ENCODE measurements at regions not wholly inside any gene's neighbourhood (a gene's known extent, or its start where the extent isn't known, plus 50 kb on each side); places are given as distances from the start of the nearest gene placed in this dataset.
"Not testable (repeated sequence)": the region's sequence is repeated elsewhere in the genome, so short reads cannot be mapped to it uniquely, and the experiment has no call there.

DNA sequence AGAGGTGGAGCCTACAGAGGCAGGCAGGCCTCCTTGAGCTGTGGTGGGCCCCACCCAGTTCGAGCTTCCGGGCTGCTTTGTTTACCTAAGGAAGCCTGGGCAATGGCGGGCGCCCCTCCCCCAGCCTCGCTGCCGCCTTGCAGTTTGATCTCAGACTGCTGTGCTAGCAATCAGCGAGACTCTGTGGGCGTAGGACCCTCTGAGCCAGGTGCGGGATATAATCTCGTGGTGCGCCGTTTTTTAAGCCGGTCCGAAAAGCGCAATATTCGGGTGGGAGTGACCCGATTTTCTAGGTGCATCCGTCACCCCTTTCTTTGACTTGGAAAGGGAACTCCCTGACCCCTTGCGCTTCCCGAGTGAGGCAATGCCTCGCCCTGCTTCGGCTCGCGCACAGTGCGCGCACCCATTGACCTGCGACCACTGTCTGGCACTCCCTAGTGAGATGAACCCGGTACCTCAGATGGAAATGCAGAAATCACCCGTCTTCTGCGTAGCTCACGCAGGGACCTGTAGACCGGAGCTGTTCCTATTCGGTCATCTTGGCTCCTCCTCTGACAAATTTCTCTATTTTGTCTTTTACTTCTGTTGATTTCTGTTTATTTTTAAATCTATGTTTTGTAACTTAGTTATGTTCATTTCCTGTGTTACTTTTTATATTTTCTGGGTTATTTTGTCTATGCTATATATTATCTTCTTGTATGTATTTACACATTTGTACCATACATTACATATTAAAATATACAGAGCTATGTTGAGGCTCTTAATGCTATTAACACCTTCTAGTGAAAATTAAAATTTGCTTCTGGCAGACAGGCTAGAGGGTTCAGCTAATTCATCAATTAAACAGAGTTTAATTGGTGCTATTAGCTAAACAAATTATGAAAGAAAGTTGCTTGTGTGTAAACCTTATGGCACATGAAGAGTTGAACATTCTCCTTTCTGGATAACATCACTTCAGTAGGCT, 97.3 kb upstream of the CNTNAP2 start:
- dilution Hi-C loops (cut with MboI; ENCODE audit: extremely low pct_ligation_motif_present, low sequenced_read_pairs); H3K9me1 ChIP-seq (replicated peaks; ENCODE audit: control insufficient read depth, extremely low read depth, insufficient read depth, low read length); H3K79me2 ChIP-seq (ENCODE audit: control insufficient read depth, insufficient read depth, low read length); DNase-seq (ENCODE audit: low read depth, low spot score); H3K36me3 ChIP-seq (ENCODE audit: control insufficient read depth in 2 of 2, extremely low read depth in 1 of 2, insufficient read depth in 2 of 2, low read length in 2 of 2); H3K4me3 ChIP-seq (replicated peaks in 1 of 3; ENCODE audit: insufficient read depth in 1 of 3, low read depth in 1 of 3, low read length in 3 of 3); H3K27me3 ChIP-seq (ENCODE audit: control insufficient read depth in 2 of 2, insufficient read depth in 2 of 2, low read length in 2 of 2); H4K20me1 ChIP-seq (replicated peaks; ENCODE audit: control insufficient read depth, extremely low read depth, insufficient read depth, low read length); CTCF ChIA-PET; intact Hi-C loops (cut with micrococcal nuclease); H2AFZ ChIP-seq (ENCODE audit: low read depth, low read length); H3K4me1 ChIP-seq (ENCODE audit: control insufficient read depth, extremely low read depth, insufficient read depth, low read length); POLR2A ChIA-PET; H3K9ac ChIP-seq (replicated peaks; ENCODE audit: extremely low read depth, insufficient read depth, low read length); H3K9me3 ChIP-seq (replicated peaks; ENCODE audit: control insufficient read depth, insufficient read depth, low read length); FAIRE-seq; H3K27ac ChIP-seq (ENCODE audit: insufficient read depth, low read depth, low read length); H3K4me2 ChIP-seq (ENCODE audit: insufficient read depth, low read length); BruUV-seq (replicated peaks): not testable (repeated sequence)

DNA sequence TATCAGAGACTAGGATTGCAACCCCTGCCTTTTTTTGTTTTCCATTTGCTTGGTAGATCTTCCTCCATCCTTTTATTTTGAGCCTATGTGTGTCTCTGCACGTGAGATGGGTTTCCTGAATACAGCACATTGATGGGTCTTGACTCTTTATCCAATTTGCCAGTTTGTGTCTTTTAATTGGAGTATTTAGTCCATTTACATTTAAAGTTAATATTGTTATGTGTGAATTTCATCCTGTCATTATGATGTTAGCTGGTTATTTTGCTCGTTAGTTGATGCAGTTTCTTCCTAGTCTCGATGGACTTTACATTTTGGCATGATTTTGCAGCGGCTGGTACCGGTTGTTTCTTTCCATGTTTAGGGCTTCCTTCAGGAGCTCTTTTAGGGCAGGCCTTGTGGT, 99.2 kb upstream of the CNTNAP2 start:
- H3K27ac ChIP-seq (ENCODE audit: insufficient read depth, low read depth, low read length); H3K79me2 ChIP-seq (ENCODE audit: control insufficient read depth, insufficient read depth, low read length); H3K9ac ChIP-seq (replicated peaks; ENCODE audit: extremely low read depth, insufficient read depth, low read length); BruUV-seq (replicated peaks); POLR2A ChIA-PET; CTCF ChIA-PET; H3K9me1 ChIP-seq (replicated peaks; ENCODE audit: control insufficient read depth, extremely low read depth, insufficient read depth, low read length); H3K4me1 ChIP-seq (ENCODE audit: control insufficient read depth, extremely low read depth, insufficient read depth, low read length); FAIRE-seq; H3K9me3 ChIP-seq (replicated peaks; ENCODE audit: control insufficient read depth, insufficient read depth, low read length); intact Hi-C loops (cut with micrococcal nuclease); DNase-seq (ENCODE audit: low read depth, low spot score); H3K27me3 ChIP-seq (ENCODE audit: control insufficient read depth in 2 of 2, insufficient read depth in 2 of 2, low read length in 2 of 2); H4K20me1 ChIP-seq (replicated peaks; ENCODE audit: control insufficient read depth, extremely low read depth, insufficient read depth, low read length); H2AFZ ChIP-seq (ENCODE audit: low read depth, low read length); H3K4me3 ChIP-seq (replicated peaks in 1 of 3; ENCODE audit: insufficient read depth in 1 of 3, low read depth in 1 of 3, low read length in 3 of 3); H3K4me2 ChIP-seq (ENCODE audit: insufficient read depth, low read length); H3K36me3 ChIP-seq (ENCODE audit: control insufficient read depth in 2 of 2, extremely low read depth in 1 of 2, insufficient read depth in 2 of 2, low read length in 2 of 2); dilution Hi-C loops (cut with MboI; ENCODE audit: extremely low pct_ligation_motif_present, low sequenced_read_pairs): not testable (repeated sequence)

DNA sequence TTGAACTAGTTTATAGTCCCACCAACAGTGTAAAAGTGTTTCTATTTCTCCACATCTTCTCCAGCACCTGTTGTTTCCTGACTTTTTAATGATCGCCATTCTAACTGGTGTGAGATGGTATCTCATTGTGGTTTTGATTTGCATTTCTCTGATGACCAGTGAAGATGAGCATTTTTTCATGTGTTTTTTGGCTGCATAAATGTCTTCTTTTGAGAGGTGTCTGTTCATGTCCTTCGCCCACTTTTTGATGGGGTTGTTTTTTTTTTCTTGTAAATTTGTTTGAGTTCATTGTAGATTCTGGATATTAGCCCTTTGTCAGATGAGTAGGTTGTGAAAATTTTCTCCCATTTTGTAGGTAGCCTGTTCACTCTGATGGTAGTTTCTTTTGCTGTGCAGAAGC, 102.4 kb upstream of the CNTNAP2 start:
- H3K27me3 ChIP-seq (ENCODE audit: control insufficient read depth in 2 of 2, insufficient read depth in 2 of 2, low read length in 2 of 2); H3K79me2 ChIP-seq (ENCODE audit: control insufficient read depth, insufficient read depth, low read length); H3K4me1 ChIP-seq (ENCODE audit: control insufficient read depth, extremely low read depth, insufficient read depth, low read length); dilution Hi-C loops (cut with MboI; ENCODE audit: extremely low pct_ligation_motif_present, low sequenced_read_pairs); H2AFZ ChIP-seq (ENCODE audit: low read depth, low read length); H3K9me3 ChIP-seq (replicated peaks; ENCODE audit: control insufficient read depth, insufficient read depth, low read length); intact Hi-C loops (cut with micrococcal nuclease); H3K4me2 ChIP-seq (ENCODE audit: insufficient read depth, low read length); FAIRE-seq; H3K9me1 ChIP-seq (replicated peaks; ENCODE audit: control insufficient read depth, extremely low read depth, insufficient read depth, low read length); H3K27ac ChIP-seq (ENCODE audit: insufficient read depth, low read depth, low read length); H3K36me3 ChIP-seq (ENCODE audit: control insufficient read depth in 2 of 2, extremely low read depth in 1 of 2, insufficient read depth in 2 of 2, low read length in 2 of 2); H3K9ac ChIP-seq (replicated peaks; ENCODE audit: extremely low read depth, insufficient read depth, low read length); CTCF ChIA-PET; DNase-seq (ENCODE audit: low read depth, low spot score); POLR2A ChIA-PET; BruUV-seq (replicated peaks); H4K20me1 ChIP-seq (replicated peaks; ENCODE audit: control insufficient read depth, extremely low read depth, insufficient read depth, low read length); H3K4me3 ChIP-seq (replicated peaks in 1 of 3; ENCODE audit: insufficient read depth in 1 of 3, low read depth in 1 of 3, low read length in 3 of 3): not testable (repeated sequence)

All from endothelial cell of umbilical vein (primary cell).